ENCODE measurements at regions not wholly inside any gene's neighbourhood (a gene's known extent, or its start where the extent isn't known, plus 50 kb on each side); places are given as distances from the start of the nearest gene placed in this dataset.

DNA sequence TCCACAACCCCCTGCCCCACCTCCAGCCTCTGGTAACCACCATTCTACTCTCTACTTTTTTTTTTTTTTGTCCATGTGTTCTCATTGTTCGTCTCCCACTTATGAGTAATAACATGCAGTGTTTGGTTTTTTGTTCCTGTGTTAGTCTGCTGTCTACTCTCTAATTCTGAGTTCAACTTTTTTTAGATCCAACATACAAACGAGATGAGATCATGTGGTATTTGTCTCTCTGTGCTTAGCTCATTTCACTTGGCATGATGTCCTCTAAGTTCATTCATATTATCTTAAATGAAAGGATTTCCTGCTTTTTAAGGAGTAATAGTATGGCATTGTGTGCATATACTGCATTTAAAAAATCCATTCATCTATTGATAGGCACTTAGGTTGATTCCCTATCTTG lies 130.9 kb downstream of the NMUR2 start:
- no peaks in the 10 kb centered on the region for H3K27me3 ChIP-seq (ENCODE audit: control insufficient read depth, insufficient read depth, low read length)
- no peak overlapping the region for H3K27ac ChIP-seq (ENCODE audit: low read length)
- H3K4me1 ChIP-seq (ENCODE audit: control insufficient read depth, insufficient read depth, low read length): no peaks in the 10 kb centered on the region
- no peak for DNase-seq (ENCODE audit: low read depth, low spot score)
- H3K36me3 ChIP-seq (ENCODE audit: control insufficient read depth, insufficient read depth, low read length): no peaks in the 10 kb centered on the region
- WGBS (ENCODE audit: insufficient coverage, insufficient read length): no CpG with 5 or more reads among the region's 2 CpGs
- no peaks in the 10 kb centered on the region for H3K9me3 ChIP-seq (ENCODE audit: control insufficient read depth, insufficient read depth, low read length)
- no peak overlapping the region for H3K4me3 ChIP-seq (ENCODE audit: low read length)

DNA sequence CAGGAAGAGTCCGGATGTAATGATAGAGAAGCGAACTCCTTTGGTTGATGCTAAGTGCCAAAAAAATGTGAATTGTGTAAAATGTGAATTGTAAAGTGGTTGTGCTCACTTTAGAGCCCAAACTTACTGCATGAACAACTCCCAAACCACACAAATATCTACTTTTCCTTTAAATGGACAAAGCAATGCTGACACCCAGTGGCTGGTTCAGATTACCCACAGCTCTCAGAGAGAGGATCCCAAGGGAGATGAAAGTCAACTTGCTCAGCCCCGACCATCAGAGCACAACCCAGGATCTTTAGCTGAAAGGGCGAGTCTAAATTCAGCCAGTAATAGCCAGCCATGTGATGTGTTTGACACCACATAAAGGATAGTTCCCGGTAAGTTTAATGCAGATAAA lies 133.7 kb downstream of the NMUR2 start:
- Histone ChIP-seq H3K9me3 (ENCODE audit: control insufficient read depth, insufficient read depth, low read length) (no peaks in the 10 kb centered on the region), H3K27me3 (ENCODE audit: control insufficient read depth, insufficient read depth, low read length) (no peaks in the 10 kb centered on the region), H3K4me3 (ENCODE audit: low read length) (no peak overlapping the region), H3K27ac (ENCODE audit: low read length) (no peak overlapping the region), H3K4me1 (ENCODE audit: control insufficient read depth, insufficient read depth, low read length) (no peaks in the 10 kb centered on the region), H3K36me3 (ENCODE audit: control insufficient read depth, insufficient read depth, low read length) (no peaks in the 10 kb centered on the region)
- peak; percentile 20 for DNase-seq (ENCODE audit: low read depth, low spot score)
- no CpG with 5 or more reads among the region's 5 CpGs for WGBS (ENCODE audit: insufficient coverage, insufficient read length)

DNA sequence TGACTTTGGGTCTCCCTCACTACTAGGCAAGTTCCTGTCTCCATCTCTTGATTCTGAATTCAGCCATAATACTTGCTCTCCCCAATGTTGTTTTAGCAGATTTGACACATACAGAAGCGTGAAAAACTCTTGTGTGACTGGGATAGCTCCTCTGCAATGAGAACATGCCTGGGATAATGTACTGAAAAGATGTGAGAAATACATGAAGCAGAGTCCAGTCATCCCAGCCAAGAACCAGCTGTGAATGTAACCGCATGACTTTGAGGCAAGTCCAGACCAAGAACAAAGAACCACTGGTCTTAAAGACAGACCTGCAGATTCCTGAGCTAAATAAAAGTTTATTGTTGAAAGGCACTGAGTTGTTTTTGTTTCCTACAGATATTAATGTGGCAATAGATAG lies 135.0 kb downstream of the NMUR2 start:
- DNase-seq (ENCODE audit: low read depth, low spot score): no peak
- no peak overlapping the region for H3K4me3 ChIP-seq (ENCODE audit: low read length)
- H3K27me3 ChIP-seq (ENCODE audit: control insufficient read depth, insufficient read depth, low read length): no peaks in the 10 kb centered on the region; the same call in 1 of the 2 replicates
- no peak overlapping the region for H3K27ac ChIP-seq (ENCODE audit: low read length)
- H3K4me1 ChIP-seq (ENCODE audit: control insufficient read depth, insufficient read depth, low read length): no peaks in the 10 kb centered on the region
- WGBS (ENCODE audit: insufficient coverage, insufficient read length): no CpG with 5 or more reads among the region's 2 CpGs
- no peaks in the 10 kb centered on the region for H3K9me3 ChIP-seq (ENCODE audit: control insufficient read depth, insufficient read depth, low read length)
- H3K36me3 ChIP-seq (ENCODE audit: control insufficient read depth, insufficient read depth, low read length): no peaks in the 10 kb centered on the region

DNA sequence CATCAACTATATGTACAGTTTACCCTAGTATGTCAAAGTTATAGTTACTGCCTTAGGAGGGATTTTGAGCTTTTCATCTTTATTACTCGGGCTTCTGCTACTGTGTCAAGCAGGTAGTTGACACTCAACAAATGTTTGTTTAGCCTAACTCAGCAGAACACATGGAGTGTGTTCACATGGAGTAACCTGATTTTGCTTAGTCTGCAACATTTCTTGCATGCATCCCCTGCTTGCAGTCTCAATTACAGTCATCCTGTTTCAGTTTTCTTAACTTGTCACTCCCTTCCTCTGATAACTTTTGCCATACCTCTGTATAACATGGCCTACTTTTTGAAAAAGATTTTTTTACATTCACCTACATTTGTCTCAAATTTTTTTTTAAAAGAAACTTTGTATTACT lies 135.5 kb downstream of the NMUR2 start:
- no CpG with 5 or more reads among the region's 1 CpG for WGBS (ENCODE audit: insufficient coverage, insufficient read length)
- H3K36me3 ChIP-seq (ENCODE audit: control insufficient read depth, insufficient read depth, low read length): no peaks in the 10 kb centered on the region
- DNase-seq (ENCODE audit: low read depth, low spot score): no peak

DNA sequence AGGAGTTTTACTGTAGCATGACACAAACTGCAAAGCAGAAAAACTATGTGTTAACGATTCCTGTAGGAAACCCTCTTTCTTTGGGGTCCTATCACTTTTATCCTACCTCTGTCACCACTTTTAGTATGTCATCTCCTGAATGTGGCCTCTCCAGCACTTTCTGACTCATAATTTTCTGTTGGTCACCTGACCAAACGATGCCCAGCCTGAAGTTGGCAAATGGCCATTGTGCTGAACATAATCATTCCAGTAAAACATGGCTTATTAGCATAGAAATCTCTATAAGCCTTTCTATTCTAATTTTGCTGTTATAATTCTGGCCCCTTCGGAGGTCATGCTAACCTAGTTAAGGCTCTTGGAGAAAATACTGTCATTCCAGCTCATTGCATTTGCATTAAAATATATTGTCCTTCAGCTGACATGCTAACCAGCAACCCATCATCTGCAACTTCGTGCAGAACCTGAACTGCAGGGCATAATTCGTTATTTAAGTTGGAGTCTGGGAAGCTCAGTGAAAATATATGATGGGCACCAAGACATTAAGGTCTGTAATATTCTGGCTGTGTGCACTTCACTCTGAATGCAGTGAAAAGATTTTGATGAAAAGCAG lies 140.3 kb downstream of the NMUR2 start:
- Histone ChIP-seq H3K4me3 (ENCODE audit: low read length) (no peak overlapping the region), H3K4me1 (ENCODE audit: control insufficient read depth, insufficient read depth, low read length) (peaks cover 3% of the 10 kb centered on the region), H3K36me3 (ENCODE audit: control insufficient read depth, insufficient read depth, low read length) (no peaks in the 10 kb centered on the region), H3K27me3 (ENCODE audit: control insufficient read depth, insufficient read depth, low read length) (peaks cover 15% of the 10 kb centered on the region), H3K9me3 (ENCODE audit: control insufficient read depth, insufficient read depth, low read length) (no peaks in the 10 kb centered on the region), H3K27ac (ENCODE audit: low read length) (no peak overlapping the region)
- DNase-seq (ENCODE audit: low read depth, low spot score): no peak
- WGBS (ENCODE audit: insufficient coverage, insufficient read length): no CpG with 5 or more reads among the region's 5 CpGs

More for the DNA sequence above, 135.5 kb downstream of the NMUR2 start:
- no peak overlapping the region for H3K4me3 ChIP-seq (ENCODE audit: low read length)
- no peaks in the 10 kb centered on the region for H3K4me1 ChIP-seq (ENCODE audit: control insufficient read depth, insufficient read depth, low read length)
- no peaks in the 10 kb centered on the region; the same call in 1 of the 2 replicates for H3K27me3 ChIP-seq (ENCODE audit: control insufficient read depth, insufficient read depth, low read length)
- no peaks in the 10 kb centered on the region for H3K9me3 ChIP-seq (ENCODE audit: control insufficient read depth, insufficient read depth, low read length)
- no peak overlapping the region for H3K27ac ChIP-seq (ENCODE audit: low read length)

DNA sequence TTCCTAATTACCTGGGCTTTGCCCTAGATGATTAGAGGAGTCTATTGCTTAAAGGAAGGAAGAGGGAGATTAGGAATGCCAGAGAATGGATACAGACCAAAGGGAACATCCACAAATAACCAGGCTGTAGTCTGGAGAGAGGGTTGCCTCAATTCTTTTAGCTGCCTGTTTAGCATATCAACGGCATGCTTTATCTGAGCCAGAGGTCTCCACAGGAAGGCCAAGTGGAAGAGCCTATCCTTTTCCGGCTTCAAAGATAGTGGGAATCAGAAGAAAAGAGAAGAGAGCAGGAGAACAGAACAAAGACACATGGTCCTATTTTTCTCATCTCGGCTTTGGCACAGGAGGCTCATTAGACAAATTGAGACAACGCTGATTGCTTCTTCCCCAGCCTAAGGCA lies 142.4 kb downstream of the NMUR2 start:
- WGBS (ENCODE audit: insufficient coverage, insufficient read length): no CpG with 5 or more reads among the region's 4 CpGs
- Histone ChIP-seq H3K4me1 (ENCODE audit: control insufficient read depth, insufficient read depth, low read length) (peaks cover 3% of the 10 kb centered on the region), H3K4me3 (ENCODE audit: low read length) (no peak overlapping the region), H3K27me3 (ENCODE audit: control insufficient read depth, insufficient read depth, low read length) (peaks cover 18% of the 10 kb centered on the region), H3K36me3 (ENCODE audit: control insufficient read depth, insufficient read depth, low read length) (no peaks in the 10 kb centered on the region), H3K9me3 (ENCODE audit: control insufficient read depth, insufficient read depth, low read length) (no peaks in the 10 kb centered on the region), H3K27ac (ENCODE audit: low read length) (no peak overlapping the region)
- peak; percentile 45 for DNase-seq (ENCODE audit: low read depth, low spot score)

DNA sequence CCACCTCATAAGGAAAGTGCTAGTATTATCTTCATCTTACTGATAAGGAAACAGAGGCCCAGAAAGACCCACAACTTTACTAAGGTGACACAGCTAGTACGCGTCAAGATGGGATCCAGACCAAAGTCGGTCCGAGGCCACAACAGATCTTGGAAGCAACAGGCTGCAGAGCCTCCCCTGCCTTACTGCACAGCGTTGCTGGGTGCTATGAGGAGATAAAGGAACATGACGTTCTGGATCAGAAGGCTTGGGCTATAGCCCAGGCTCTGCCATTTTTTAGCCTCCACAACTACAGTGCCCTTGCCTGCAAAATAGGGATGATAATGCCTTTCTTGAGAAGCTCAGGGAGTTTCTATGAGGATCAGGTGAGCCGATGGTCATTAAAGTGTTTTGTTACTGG lies 144.1 kb downstream of the NMUR2 start:
- no CpG with 5 or more reads among the region's 7 CpGs for WGBS (ENCODE audit: insufficient coverage, insufficient read length)
- H3K27me3 ChIP-seq (ENCODE audit: control insufficient read depth, insufficient read depth, low read length): peaks cover 18% of the 10 kb centered on the region
- H3K4me1 ChIP-seq (ENCODE audit: control insufficient read depth, insufficient read depth, low read length): peaks cover 3% of the 10 kb centered on the region

DNA sequence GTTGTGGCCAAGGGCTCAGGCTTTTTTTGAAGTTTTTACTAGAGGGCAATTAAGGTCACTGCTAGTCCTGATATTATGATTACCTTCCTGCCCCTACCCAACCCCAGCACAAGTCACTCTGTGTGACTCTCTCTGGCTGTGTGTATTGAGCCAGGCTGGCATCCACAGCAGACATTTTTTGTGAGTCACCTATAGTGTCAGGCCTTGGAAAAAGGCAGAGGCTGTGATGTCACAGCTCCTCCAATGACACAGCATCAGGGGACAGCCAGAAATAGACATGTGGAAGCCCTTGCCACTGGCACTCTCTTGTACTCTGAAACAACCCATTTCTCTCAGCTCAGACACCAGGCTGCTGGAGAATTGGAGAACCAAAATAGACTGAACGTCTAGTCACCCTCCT lies 145.4 kb downstream of the NMUR2 start:
- no peaks in the 10 kb centered on the region for H3K9me3 ChIP-seq (ENCODE audit: control insufficient read depth, insufficient read depth, low read length)
- peaks cover 18% of the 10 kb centered on the region for H3K27me3 ChIP-seq (ENCODE audit: control insufficient read depth, insufficient read depth, low read length)
- H3K27ac ChIP-seq (ENCODE audit: low read length): no peak overlapping the region
- no peak for DNase-seq (ENCODE audit: low read depth, low spot score)
- no peaks in the 10 kb centered on the region for H3K36me3 ChIP-seq (ENCODE audit: control insufficient read depth, insufficient read depth, low read length)
- peaks cover 3% of the 10 kb centered on the region for H3K4me1 ChIP-seq (ENCODE audit: control insufficient read depth, insufficient read depth, low read length)
- no peak overlapping the region for H3K4me3 ChIP-seq (ENCODE audit: low read length)
- no CpG with 5 or more reads among the region's 1 CpG for WGBS (ENCODE audit: insufficient coverage, insufficient read length)

More for the DNA sequence above, 144.1 kb downstream of the NMUR2 start:
- no peak for DNase-seq (ENCODE audit: low read depth, low spot score)
- no peaks in the 10 kb centered on the region for H3K9me3 ChIP-seq (ENCODE audit: control insufficient read depth, insufficient read depth, low read length)
- no peak overlapping the region for H3K27ac ChIP-seq (ENCODE audit: low read length)
- no peak overlapping the region for H3K4me3 ChIP-seq (ENCODE audit: low read length)
- H3K36me3 ChIP-seq (ENCODE audit: control insufficient read depth, insufficient read depth, low read length): no peaks in the 10 kb centered on the region

DNA sequence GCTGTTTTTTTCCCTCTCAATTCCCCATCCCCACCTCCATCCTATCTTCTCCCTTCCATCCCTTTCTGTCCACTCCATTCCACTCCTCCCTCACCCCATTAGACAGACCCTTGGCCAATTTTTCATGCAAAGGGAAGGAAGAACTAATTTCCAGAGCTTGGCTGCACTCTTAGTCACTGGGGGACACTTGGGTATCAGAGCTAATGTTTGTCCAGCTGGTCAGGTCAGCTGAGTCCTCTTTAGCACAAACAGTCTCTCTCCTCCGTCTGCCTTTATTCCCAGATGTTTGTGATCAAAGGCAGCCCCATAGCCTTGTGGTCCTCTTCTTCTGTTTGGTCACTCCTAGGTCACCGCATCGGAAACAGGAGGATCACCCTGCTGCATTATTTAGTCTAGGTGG lies 148.5 kb downstream of the NMUR2 start:
- Histone ChIP-seq H3K4me3 (ENCODE audit: low read length) (no peak overlapping the region), H3K27me3 (ENCODE audit: control insufficient read depth, insufficient read depth, low read length) (peaks cover 13% of the 10 kb centered on the region; the same call in 1 of the 2 replicates), H3K36me3 (ENCODE audit: control insufficient read depth, insufficient read depth, low read length) (no peaks in the 10 kb centered on the region), H3K27ac (ENCODE audit: low read length) (no peak overlapping the region), H3K9me3 (ENCODE audit: control insufficient read depth, insufficient read depth, low read length) (no peaks in the 10 kb centered on the region), H3K4me1 (ENCODE audit: control insufficient read depth, insufficient read depth, low read length) (no peaks in the 10 kb centered on the region)
- WGBS (ENCODE audit: insufficient coverage, insufficient read length): no CpG with 5 or more reads among the region's 3 CpGs
- no peak for DNase-seq (ENCODE audit: low read depth, low spot score)

DNA sequence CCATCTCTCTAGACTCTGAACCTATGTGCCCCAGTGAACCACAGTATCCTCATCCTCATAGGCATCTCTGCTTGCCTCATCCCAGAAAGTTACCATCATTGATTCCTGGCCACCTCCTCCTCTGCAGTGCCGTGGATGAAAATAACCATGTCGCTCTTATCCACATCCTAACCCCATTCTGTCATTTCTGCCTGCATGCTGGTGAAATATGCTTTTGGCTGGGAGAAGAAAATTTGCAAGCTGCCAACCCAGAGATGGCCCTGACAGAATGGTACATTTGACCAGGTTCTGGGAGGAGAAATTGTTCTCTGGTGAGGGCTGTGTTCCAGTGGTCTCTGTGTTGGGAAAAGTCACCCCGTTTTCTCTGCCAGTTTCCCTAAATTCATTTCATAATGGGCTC lies 149.7 kb downstream of the NMUR2 start:
- peaks cover 5% of the 10 kb centered on the region; the same call in 1 of the 2 replicates for H3K27me3 ChIP-seq (ENCODE audit: control insufficient read depth, insufficient read depth, low read length)
- no peak for DNase-seq (ENCODE audit: low read depth, low spot score)
- no peaks in the 10 kb centered on the region for H3K36me3 ChIP-seq (ENCODE audit: control insufficient read depth, insufficient read depth, low read length)
- H3K27ac ChIP-seq (ENCODE audit: low read length): no peak overlapping the region
- no CpG with 5 or more reads among the region's 3 CpGs for WGBS (ENCODE audit: insufficient coverage, insufficient read length)
- H3K4me3 ChIP-seq (ENCODE audit: low read length): no peak overlapping the region
- H3K9me3 ChIP-seq (ENCODE audit: control insufficient read depth, insufficient read depth, low read length): no peaks in the 10 kb centered on the region
- H3K4me1 ChIP-seq (ENCODE audit: control insufficient read depth, insufficient read depth, low read length): no peaks in the 10 kb centered on the region

DNA sequence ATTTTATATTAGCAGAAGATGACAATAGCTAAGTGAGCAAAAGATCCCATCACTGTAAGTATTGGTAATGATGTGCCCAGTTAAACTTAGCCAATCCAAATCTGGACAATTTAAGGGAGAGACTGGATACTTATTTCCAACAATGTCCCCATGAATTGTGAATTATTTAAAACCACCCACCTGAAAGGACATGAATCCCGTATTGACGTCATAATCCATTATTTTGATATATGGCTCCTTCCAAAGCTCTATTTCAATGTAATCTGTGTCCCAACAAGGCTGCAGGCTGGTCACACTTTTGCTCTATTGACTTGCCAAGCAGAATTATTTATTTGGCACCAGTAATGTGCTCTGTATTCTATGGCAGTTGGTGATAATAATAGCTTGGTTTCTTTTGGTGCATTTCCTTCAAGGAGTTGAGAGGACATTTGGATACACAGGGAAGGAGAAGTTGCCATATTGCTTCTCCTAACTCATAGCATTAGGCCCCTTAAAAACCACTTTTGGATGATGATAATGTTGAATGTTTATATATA lies 157.2 kb downstream of the NMUR2 start:
- no peak for DNase-seq (ENCODE audit: low read depth, low spot score)
- Histone ChIP-seq H3K36me3 (ENCODE audit: control insufficient read depth, insufficient read depth, low read length) (no peaks in the 10 kb centered on the region), H3K4me1 (ENCODE audit: control insufficient read depth, insufficient read depth, low read length) (no peaks in the 10 kb centered on the region), H3K27me3 (ENCODE audit: control insufficient read depth, insufficient read depth, low read length) (no peaks in the 10 kb centered on the region), H3K9me3 (ENCODE audit: control insufficient read depth, insufficient read depth, low read length) (no peaks in the 10 kb centered on the region), H3K27ac (ENCODE audit: low read length) (no peak overlapping the region), H3K4me3 (ENCODE audit: low read length) (no peak overlapping the region)
- no CpG with 5 or more reads among the region's 2 CpGs for WGBS (ENCODE audit: insufficient coverage, insufficient read length)

All from iPS DF 6.9 (cell line).